CD1c-positive myeloid dendritic cell (primary cell): ENCODE measurements at regions not wholly inside any gene's neighbourhood (a gene's known extent, or its start where the extent isn't known, plus 50 kb on each side); places are given as distances from the start of the nearest gene placed in this dataset.
"Not testable (repeated sequence)": the region's sequence is repeated elsewhere in the genome, so short reads cannot be mapped to it uniquely, and the experiment has no call there.

Experiments used
- DNase-seq: peaks from one replicate; pipeline ENCODE4 v3.0.0-alpha.2; 2016; ENCODE audit errors: extremely low spot score

- no peak for DNase-seq
Observed at GRCh38 chr17:71004413-71004812, 835.1 kb downstream of the KCNJ2 start.

- no peak for DNase-seq
Observed at GRCh38 chr17:71011391-71011790, 842.1 kb downstream of the KCNJ2 start.

- no peak for DNase-seq
Observed at GRCh38 chr17:71019699-71020098, 850.4 kb downstream of the KCNJ2 start.

DNA sequence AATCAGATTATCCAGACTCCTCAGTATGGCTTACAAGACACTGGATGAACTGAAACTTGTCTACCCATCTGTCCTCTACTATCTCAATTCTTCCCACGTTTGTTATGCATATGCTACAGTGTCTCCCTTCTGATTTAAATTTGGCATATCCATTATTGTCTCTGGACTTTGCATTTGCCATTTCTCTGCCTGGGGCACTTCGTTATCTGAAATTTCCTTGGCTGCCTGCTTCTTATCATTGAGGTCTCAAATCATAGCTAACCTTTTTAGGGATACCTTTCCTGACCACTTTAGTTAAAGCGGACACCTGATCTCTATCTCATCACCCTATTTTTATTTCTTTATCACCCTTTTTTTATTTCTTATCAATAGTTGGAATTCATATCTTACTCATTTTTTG, 853.4 kb downstream of the KCNJ2 start:
- DNase-seq: no peak

DNA sequence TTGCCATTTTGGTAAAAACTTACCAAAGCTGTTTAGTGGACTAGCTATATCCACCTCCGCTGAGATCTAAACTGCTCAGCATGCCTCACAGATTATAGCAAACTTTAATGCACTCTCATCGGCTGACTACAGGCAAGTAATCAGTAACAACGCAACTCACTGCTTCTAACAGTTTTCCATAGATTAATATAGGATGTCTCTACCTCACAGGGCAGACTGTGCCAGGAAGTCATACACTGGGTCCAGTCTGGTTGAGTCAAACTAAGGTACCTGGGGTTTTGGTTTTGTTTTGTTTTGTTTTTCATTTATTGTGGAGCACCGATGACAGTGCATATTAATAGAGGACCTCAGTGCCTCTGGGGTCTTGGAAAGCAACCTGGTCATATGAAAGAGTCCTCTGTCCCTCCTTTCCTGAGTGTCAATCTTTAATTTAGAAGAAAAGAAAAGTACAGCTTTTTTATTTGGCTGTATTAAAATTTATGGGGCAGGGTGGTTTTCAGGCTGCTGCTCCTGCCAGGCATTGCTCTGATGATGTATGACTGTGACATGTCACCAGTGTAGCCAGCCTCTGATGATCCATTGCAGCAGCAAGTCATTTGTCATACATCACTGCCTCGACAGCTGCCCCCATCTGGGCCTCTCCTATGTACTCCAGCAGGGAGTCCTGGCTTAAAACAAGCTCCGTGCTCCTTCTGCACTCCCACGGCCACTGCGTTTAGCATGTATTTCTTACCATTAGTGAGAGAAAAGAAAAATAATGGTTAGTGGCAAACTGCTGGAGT, 854.1 kb downstream of the KCNJ2 start:
- no peak for DNase-seq

DNA sequence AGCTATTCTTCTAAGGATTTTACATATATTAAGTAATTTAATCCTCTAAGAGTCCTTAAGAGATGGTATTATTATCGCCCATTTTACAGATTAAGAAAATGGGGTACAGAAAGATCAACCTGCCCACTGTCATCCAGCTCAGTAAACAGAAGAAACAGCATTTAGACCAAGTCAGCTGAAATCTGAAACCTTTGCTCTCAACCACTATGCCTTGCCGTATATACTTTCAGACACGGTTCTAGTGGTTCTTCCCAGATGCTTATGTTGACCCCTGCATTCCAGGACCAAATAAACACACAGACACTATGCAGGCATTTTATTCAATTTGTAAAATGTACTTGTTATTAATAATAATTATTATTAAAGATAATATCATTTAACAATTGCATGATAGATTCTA, 854.8 kb downstream of the KCNJ2 start:
- no peak for DNase-seq

GRCh38 chr17:71024969-71025368, 855.6 kb downstream of the KCNJ2 start:
- no peak for DNase-seq

DNA sequence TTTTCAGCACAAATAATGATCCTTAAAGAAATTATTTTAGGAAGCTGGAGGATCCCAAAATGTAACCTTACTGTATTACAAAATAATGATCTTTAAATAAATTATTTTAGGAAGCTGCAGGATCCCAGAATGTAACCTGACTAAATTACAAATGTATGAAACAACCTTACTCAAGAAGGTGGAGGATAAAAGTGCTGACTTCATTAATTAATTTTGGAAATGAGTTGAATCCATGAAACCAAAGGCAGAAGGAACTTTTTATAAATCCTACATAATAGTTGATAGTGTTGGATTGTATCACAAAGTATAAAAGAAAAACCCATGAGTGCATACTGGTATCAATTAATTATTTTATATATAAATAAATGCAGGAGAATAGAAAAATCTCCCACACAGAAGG, 859.9 kb downstream of the KCNJ2 start:
- DNase-seq: no peak

GRCh38 chr17:71031286-71031685, 862.0 kb downstream of the KCNJ2 start:
- not testable (repeated sequence) for DNase-seq

DNA sequence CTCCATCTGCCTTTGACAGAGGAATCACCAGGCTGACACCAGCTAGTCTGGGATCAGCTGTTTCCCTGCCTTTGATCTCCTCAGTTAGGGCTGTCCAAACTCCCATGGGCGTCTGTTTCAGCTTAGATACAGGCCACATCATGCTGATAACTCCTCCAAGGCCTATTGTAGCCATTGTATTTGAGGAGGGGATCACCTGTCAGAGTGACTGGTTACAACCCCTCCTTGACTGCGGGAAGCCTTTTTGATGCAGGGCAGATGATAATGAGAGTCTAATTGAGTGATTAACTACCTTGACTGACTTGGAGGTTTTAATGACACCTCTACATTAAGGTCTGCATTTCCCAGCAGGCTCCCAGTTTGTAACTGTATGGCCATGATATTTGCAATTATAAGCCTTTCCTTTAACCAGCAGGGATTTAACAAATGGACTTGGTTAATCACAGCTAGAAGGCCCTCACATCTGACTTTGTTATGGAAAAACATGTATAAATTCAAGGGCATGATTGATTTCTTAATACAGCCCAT, 863.5 kb downstream of the KCNJ2 start:
- DNase-seq: no peak

GRCh38 chr17:71033336-71033735, 864.0 kb downstream of the KCNJ2 start:
- DNase-seq: no peak

DNA sequence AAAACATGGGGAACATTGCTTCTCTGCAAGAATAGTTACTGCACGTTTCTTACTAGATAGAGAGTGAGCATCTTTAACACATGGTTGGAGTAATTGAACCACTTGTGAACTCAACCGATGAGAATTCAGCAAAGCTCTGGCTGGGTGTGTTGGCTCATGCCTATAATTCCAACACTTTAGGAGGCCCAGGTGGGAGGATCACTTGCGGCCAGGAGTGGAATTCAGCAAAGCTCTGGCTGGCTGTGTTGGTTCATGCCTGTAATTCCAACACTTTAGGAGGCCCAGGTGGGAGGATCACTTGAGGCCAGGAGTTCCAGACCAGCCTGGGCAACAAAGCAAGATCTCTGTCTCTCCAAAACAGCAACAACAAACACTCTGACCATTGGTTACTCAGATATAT, 865.9 kb downstream of the KCNJ2 start:
- DNase-seq: no peak

DNA sequence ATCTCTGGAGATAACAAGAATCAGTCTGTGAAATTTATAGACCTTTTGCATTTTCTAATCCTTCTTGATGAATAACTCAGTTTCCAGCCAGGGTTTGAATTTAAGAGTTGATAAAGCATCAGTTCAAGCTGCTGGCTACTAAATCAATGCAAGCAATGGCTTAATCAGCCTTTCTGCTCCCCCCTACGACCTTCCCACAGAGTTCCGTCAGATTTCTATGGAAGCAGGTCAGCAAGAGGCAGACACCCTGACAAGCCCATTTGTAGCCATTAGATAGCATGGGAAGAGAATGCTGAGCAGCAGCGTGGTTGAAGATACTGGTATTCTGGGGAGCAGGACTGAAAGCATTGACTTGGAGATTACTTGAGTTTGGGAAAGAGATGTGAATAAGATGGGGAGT, 868.1 kb downstream of the KCNJ2 start:
- DNase-seq: no peak

DNA sequence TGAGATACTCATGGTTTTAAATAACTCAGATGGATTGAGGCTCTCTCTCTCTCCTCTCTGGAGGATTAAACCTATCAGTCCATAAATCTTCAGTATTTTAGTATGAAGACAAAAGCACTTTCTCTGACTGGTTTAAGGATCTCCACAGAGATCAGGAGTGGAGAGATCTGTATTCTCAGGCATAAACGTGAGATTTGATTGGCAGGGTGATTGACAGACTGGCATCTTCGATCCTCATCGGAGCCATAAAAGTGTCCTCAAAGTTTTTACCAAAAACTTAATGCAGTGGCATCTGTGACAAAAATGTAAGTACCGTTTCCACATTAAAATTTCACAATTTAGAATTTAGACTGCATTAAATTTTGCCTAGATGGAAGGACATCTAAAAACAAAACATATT, 870.1 kb downstream of the KCNJ2 start:
- DNase-seq: no peak

GRCh38 chr17:71052971-71053370, 883.6 kb downstream of the KCNJ2 start:
- no peak for DNase-seq

GRCh38 chr17:71055128-71055527, 885.8 kb downstream of the KCNJ2 start:
- no peak for DNase-seq

GRCh38 chr17:71057448-71057847, 888.1 kb downstream of the KCNJ2 start:
- peak; percentile 39 for DNase-seq

GRCh38 chr17:71057938-71058337, 888.6 kb downstream of the KCNJ2 start:
- no peak for DNase-seq

DNA sequence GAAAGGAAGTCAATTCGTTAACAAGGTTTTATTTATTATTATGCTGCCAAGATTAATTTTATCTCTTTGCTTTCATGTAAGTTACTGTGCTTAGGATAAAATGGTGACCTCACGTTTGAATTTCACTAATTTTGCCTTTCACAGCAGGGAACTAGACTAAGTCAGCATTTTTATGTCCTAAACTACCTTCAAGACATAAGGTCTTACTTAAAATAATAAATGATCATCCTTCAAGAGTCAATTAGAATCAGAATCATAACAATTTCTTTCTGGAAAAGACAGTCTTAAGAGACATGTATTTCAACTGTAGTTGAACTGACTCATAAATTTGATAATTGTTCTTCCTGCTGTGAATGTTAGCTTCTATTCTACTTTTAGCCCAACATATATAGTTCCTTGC, 893.8 kb downstream of the KCNJ2 start:
- DNase-seq: no peak

DNA sequence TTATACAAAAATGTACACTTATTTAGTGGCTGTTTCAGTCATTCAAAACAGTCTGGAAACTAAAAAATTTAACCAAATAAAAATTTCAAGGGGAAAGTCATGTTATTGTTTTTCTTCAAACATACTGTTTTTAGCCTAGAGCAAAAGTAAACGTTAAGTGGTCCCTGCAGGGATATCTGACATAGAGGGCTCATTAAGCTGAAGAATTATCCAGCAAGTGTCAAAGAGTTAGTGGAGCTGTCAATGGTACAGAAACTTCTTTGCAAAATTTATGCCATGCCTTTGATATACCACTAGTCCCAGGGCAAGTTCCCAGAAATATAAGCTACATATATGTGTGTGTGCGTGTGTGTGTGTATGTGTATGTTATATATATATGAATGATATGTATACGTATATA, 894.2 kb downstream of the KCNJ2 start:
- no peak for DNase-seq

DNA sequence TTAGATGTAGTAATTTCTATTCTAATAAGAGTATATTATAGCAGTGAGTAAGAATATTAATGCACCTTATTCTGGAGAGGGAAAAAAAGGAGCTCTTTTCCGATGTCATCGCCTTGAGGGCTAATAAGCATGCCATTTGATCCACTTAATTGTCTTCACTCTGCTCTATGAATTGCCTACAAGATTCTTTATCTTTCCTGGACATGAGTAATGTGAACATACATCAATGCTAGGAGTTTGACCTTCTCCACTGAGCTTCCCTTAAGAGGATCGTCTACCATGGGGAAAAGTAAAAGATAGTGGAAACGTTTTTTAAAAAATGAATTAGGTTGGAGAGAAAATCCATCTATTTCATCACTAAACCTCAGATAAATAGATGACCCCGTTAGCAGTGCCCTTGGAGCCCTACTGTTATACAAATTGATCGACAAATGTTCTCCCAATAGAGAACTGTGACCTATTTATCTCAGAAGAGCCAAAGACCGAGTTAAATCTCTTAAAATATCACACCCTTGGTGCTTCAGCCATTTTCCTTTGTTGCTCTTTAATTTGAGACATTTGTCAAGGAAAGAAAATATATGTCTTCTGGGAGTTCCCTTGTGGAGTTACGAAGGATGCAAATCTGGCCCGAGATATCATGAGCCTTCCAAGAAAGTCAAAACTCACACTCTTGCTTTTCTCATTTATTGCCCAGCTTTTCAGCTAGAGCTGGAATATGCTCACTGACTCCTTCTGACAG, 898.5 kb downstream of the KCNJ2 start:
- DNase-seq: no peak

DNA sequence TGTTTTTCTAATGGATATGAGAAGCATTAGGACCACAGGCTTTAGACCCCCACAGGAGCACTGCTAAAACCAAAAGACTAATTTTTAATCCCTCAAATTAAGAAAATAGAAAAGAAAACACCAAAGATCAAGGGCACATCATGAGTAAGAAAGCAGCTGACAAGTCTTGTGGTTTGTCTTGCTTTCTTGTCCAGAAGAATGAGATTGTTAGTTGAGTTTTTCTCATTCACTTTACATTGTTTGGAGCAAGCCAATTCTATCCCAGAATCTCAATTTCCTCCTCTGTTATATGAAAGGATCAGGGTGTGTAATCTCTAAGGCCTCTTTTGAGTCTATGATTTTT, 899.0 kb downstream of the KCNJ2 start:
- no peak for DNase-seq

DNA sequence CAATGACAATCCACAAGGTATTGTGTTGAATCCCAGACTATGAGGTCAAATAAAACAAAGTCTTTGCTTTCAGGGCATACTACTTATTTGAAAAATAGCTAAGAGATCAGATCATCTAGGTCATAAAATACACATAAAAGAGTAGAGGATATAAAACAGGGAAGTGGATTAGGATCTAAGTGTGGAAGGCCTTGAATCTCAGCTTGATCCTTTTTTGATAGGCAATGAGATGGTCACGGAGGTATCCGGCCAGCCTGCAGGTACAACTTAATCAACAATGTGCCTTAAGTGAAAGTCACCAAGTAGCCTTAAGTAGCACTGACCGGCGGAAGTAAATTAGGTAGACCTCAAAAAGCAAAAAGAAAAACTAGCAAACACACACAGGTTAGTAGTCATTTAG, 901.7 kb downstream of the KCNJ2 start:
- DNase-seq: no peak
